ENCODE measurements at regions not wholly inside any gene's neighbourhood (a gene's known extent, or its start where the extent isn't known, plus 50 kb on each side); places are given as distances from the start of the nearest gene placed in this dataset.

GRCh38 chr15:95825671-95826411 lies 504.7 kb upstream of the NR2F2 start (continued):
- no peak for TF ChIP-seq THAP8 (CRISPR knock-in tag; IDR thresholded peaks at IDR 0.05; ENCODE audit: borderline replicate concordance)
- TF ChIP-seq UBTF (CRISPR knock-in tag; IDR thresholded peaks at IDR 0.05): no peak
- no peak for TF ChIP-seq FOSL2 (CRISPR knock-in tag; IDR thresholded peaks at IDR 0.05)
- TF ChIP-seq DRAP1 (CRISPR knock-in tag; IDR thresholded peaks at IDR 0.05): no peak

GRCh38 chr15:95826412-95827195 lies 503.9 kb upstream of the NR2F2 start:
- H3K79me2 ChIP-seq (ENCODE audit: insufficient read depth, low read length): no peaks in the 10 kb centered on the region
- intact Hi-C loops (cut with micrococcal nuclease; ENCODE audit: unreplicated experiment): no loop called here
- H3K4me1 ChIP-seq (ENCODE audit: insufficient read depth, low read length): no peaks in the 10 kb centered on the region
- WGBS (ENCODE audit: low lambda C conversion rate): 52% methylated on average over 8 of the region's 8 CpGs
- H3K9ac ChIP-seq (ENCODE audit: insufficient read depth, low read depth, low read length): no peak overlapping the region
- H3K4me3 ChIP-seq (replicated peaks in 1 of 3; ENCODE audit: insufficient read depth in 1 of 3, low read depth in 2 of 3, low read length in 3 of 3): no peak overlapping the region
- FAIRE-seq (no peak), DNase-seq (ENCODE audit: low spot score) (no peak), ATAC-seq (peak; percentile 61)
- H3K27me3 ChIP-seq (ENCODE audit: control insufficient read depth in 1 of 2, insufficient read depth in 2 of 2, low read length in 2 of 2): no peaks in the 10 kb centered on the region; a peak in 1 of 5 replicates
- no peak overlapping the region for H3K4me2 ChIP-seq (ENCODE audit: low read depth, low read length)
- in situ Hi-C loops (cut with HindIII; ENCODE audit: extremely low pct_ligation_motif_present, low pct_unique_long_range_greater_than_20kb): no loop called here
- no peaks in the 10 kb centered on the region for H3K36me3 ChIP-seq (replicated peaks in 1 of 2; ENCODE audit: control insufficient read depth in 1 of 2, insufficient read depth in 2 of 2, low read length in 2 of 2)
- no peaks in the 10 kb centered on the region for H4K20me1 ChIP-seq (ENCODE audit: insufficient read depth, low read length)
- BruUV-seq (replicated peaks): no TSS peak
- no peak overlapping the region for H3K27ac ChIP-seq (ENCODE audit: extremely low read length, insufficient read depth, low read length)
- CTCF ChIA-PET (ENCODE audit: low intra/inter-chr PET ratio, low total read pairs): no interaction called here
- H3K9me3 ChIP-seq (ENCODE audit: low read length): no peaks in the 10 kb centered on the region
- POLR2A ChIA-PET: no interaction called here
- no peak overlapping the region for H2AFZ ChIP-seq (ENCODE audit: low read length)
- TF ChIP-seq NFYB (CRISPR knock-in tag; IDR thresholded peaks at IDR 0.05) (no peak), RXRB (CRISPR knock-in tag; IDR thresholded peaks at IDR 0.05; ENCODE audit: borderline replicate concordance) (no peak), NR2F1 (CRISPR knock-in tag; IDR thresholded peaks at IDR 0.05) (no peak), HES4 (CRISPR knock-in tag; IDR thresholded peaks at IDR 0.05; ENCODE audit: borderline replicate concordance) (no peak), TARDBP (CRISPR knock-in tag; IDR thresholded peaks at IDR 0.05) (no peak), ZNF138 (CRISPR knock-in tag; IDR thresholded peaks at IDR 0.05; ENCODE audit: low read depth) (no peak), USF2 (IDR thresholded peaks at IDR 0.05; ENCODE audit: low read depth, low read length) (no peak), USF2 (CRISPR knock-in tag; IDR thresholded peaks at IDR 0.05; ENCODE audit: borderline replicate concordance) (no peak), CTCF (CRISPR knock-in tag; IDR thresholded peaks at IDR 0.05) (no peak; the same call in 1 of the 2 replicates), CHD2 (IDR thresholded peaks at IDR 0.05; ENCODE audit: low read depth, low read length) (no peak)
